ENCODE measurements at regions not wholly inside any gene's neighbourhood (a gene's known extent, or its start where the extent isn't known, plus 50 kb on each side); places are given as distances from the start of the nearest gene placed in this dataset.

GRCh38 chr4:66023061-66023460, 352.8 kb upstream of the EPHA5 start:
- no peak for TF ChIP-seq EP300 (IDR thresholded peaks at IDR 0.05)
- no peak for TF ChIP-seq POLR2A (IDR thresholded peaks at IDR 0.05)
- TF ChIP-seq POLR2AphosphoS5 (IDR thresholded peaks at IDR 0.05), result no peak
- no peak for TF ChIP-seq CTCF (IDR thresholded peaks at IDR 0.05)
- H3K36me3 ChIP-seq, result no peaks in the 10 kb centered on the region
- DNase-seq, result no peak
- H3K4me3 ChIP-seq, result no peak overlapping the region
- intact Hi-C loops (cut with DNase I), result no loop called here
- no peaks in the 10 kb centered on the region for H3K27me3 ChIP-seq
- WGBS, 2 donors, result 15 to 46% methylated on average over 1 of the region's 1 CpG
- peaks cover 0 to 2% (median 0%) of the 10 kb centered on the region in 4 donors for H3K9me3 ChIP-seq
- no peaks in the 10 kb centered on the region for H3K4me1 ChIP-seq
- H3K27ac ChIP-seq, result no peak overlapping the region

DNA sequence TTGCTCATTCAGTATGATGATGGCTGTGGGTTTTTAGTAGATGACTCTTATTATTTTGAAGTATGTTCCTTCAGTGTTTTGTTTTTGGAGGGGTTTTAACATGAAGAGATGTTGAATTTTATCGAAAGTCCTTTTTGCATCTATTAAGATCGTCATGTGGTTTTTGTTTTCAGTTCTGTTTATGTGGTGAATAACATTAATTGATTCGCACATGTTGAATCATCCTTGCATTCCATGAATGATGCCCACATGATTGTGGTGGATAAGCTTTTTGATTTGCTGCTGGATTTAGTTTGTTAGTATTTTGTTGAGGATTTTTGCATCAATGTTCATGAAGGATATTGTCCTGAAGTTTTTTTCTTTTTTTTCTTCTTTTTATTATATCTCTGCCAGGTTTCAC, 347.4 kb upstream of the EPHA5 start:
- H3K9me3 ChIP-seq, result peaks cover 0 to 10% (median 0%) of the 10 kb centered on the region in 4 donors
- H3K36me3 ChIP-seq, result no peaks in the 10 kb centered on the region
- H3K27me3 ChIP-seq, result no peaks in the 10 kb centered on the region
- H3K27ac ChIP-seq, result no peak overlapping the region
- H3K4me1 ChIP-seq, result no peaks in the 10 kb centered on the region
- DNase-seq, result no peak
- WGBS, 2 donors, result 88 to 95% methylated on average over 3 of the region's 3 CpGs
- H3K4me3 ChIP-seq, result no peak overlapping the region
- intact Hi-C loops (cut with DNase I), result no loop called here
- TF ChIP-seq POLR2A (IDR thresholded peaks at IDR 0.05), result no peak
- TF ChIP-seq EP300 (IDR thresholded peaks at IDR 0.05), result no peak
- no peak for TF ChIP-seq POLR2AphosphoS5 (IDR thresholded peaks at IDR 0.05)
- TF ChIP-seq CTCF (IDR thresholded peaks at IDR 0.05), result no peak

DNA sequence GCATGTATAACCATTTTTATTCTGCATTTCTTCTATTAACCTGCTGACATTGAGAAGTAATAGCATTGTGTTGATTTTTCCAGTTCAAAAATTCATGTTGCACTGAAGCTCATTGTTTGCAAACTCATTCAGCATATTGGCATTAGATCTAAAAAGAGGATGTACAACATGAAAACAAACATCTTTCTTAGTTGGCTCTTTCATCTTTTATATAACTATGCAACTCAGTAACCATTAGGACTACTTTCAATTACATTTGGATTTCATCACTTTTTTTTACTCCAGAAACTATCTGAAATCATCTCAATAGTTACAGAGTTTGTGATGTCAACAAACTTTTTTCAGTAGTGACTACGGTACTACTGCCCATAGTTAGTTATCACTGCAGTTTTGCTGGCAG, 346.0 kb upstream of the EPHA5 start:
- no peak overlapping the region for H3K4me3 ChIP-seq
- DNase-seq, result no peak
- no peak for TF ChIP-seq CTCF (IDR thresholded peaks at IDR 0.05)
- TF ChIP-seq POLR2AphosphoS5 (IDR thresholded peaks at IDR 0.05), result no peak
- TF ChIP-seq EP300 (IDR thresholded peaks at IDR 0.05), result no peak
- TF ChIP-seq POLR2A (IDR thresholded peaks at IDR 0.05), result no peak
- intact Hi-C loops (cut with DNase I), result no loop called here
- H3K4me1 ChIP-seq, result no peaks in the 10 kb centered on the region
- no peak overlapping the region for H3K27ac ChIP-seq
- H3K36me3 ChIP-seq, result no peaks in the 10 kb centered on the region
- peaks cover 0 to 12% (median 2%) of the 10 kb centered on the region in 4 donors for H3K9me3 ChIP-seq
- 85% methylated on average over 1 of the region's 1 CpG for WGBS, 2 donors
- H3K27me3 ChIP-seq, result no peaks in the 10 kb centered on the region

- WGBS, 2 donors, result 36 to 50% methylated on average over 3 of the region's 3 CpGs
- no peak for DNase-seq
Observed at GRCh38 chr4:66014146-66014765, 344.0 kb upstream of the EPHA5 start.

More at GRCh38 chr4:66014146-66014765, 344.0 kb upstream of the EPHA5 start:
- TF ChIP-seq POLR2A (IDR thresholded peaks at IDR 0.05) (no peak), CTCF (IDR thresholded peaks at IDR 0.05) (no peak)
- H3K9me3 ChIP-seq, result peaks cover 0 to 9% (median 2%) of the 10 kb centered on the region in 4 donors
- H3K27ac ChIP-seq, result no peak overlapping the region
- no peaks in the 10 kb centered on the region for H3K36me3 ChIP-seq
- H3K4me3 ChIP-seq, result no peak overlapping the region
- H3K27me3 ChIP-seq, result no peaks in the 10 kb centered on the region
- intact Hi-C loops (cut with DNase I), result no loop called here
- no peaks in the 10 kb centered on the region for H3K4me1 ChIP-seq
